Effector memory CD8-positive, alpha-beta T cell (primary cell): ENCODE measurements at regions not wholly inside any gene's neighbourhood (a gene's known extent, or its start where the extent isn't known, plus 50 kb on each side); places are given as distances from the start of the nearest gene placed in this dataset.
"Not testable (repeated sequence)": the region's sequence is repeated elsewhere in the genome, so short reads cannot be mapped to it uniquely, and the experiment has no call there.

Source experiments
- ATAC-seq: fragments of 150-1000 bp; cut with Tn5 transposase; replicated peaks from 2 replicates; pipeline ENCODE4 v1.10.0; 2021; ENCODE audit warnings: mild to moderate bottlenecking, moderate library complexity
- DNase-seq, 3 experiments: peaks; one replicate each; pipeline ENCODE4 v3.0.0; 2021
- H3K27ac Mint-ChIP-seq, 2 donors: one replicate each; pipeline ENCODE4 v1.8.0; 2022; ENCODE audit warnings: mild to moderate bottlenecking in 2 of 2, mixed read lengths in 2 of 2, moderate library complexity in 2 of 2
- H3K27me3 Mint-ChIP-seq, 2 donors: one replicate each; pipeline ENCODE4 v1.8.0; 2022; ENCODE audit warnings: mixed read lengths in 2 of 2
- H3K36me3 Mint-ChIP-seq: one replicate; pipeline ENCODE4 v1.8.0; 2022; ENCODE audit warnings: mild to moderate bottlenecking, moderate library complexity, mixed read lengths; ENCODE audit not compliant: insufficient read depth
- H3K4me1 Mint-ChIP-seq, 2 donors: one replicate each; pipeline ENCODE4 v1.8.0; 2022; ENCODE audit warnings: low read depth in 2 of 2, mixed read lengths in 2 of 2
- H3K4me3 Mint-ChIP-seq, 2 donors: one replicate each; pipeline ENCODE4 v1.8.0; 2022; ENCODE audit warnings: mild to moderate bottlenecking in 2 of 2, mixed read lengths in 2 of 2, moderate library complexity in 2 of 2
- H3K9me3 Mint-ChIP-seq, 2 donors: one replicate each; pipeline ENCODE4 v1.8.0; 2022; ENCODE audit warnings: mixed read lengths in 2 of 2

DNA sequence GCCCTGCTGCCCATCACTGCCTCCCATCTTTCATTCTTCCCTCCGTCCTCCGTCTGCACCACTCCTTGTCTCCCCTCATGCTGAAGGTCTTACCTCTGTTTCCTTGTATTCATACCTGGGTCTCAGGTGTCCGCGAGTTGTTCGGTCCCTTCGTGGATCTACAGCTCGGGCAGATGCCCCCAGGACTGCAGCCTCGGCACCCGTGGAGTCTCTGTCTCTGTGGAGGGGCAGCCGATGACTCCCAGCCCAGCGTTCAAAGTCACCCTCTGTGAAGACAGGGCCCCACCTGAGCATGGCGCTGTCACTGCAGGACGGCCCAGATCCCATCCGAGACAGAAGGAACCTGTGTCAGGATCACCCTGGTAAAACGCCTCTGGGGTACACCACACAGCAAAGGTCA, 480.0 kb upstream of the SALL3 start:
- H3K27me3 Mint-ChIP-seq, result no peaks in the 10 kb centered on the region
- no peak overlapping the region for H3K4me3 Mint-ChIP-seq
- H3K27ac Mint-ChIP-seq, result peak overlapping the region in 1 of 2 donors; percentile 19
- no peaks in the 10 kb centered on the region for H3K4me1 Mint-ChIP-seq
- no peaks in the 10 kb centered on the region for H3K36me3 Mint-ChIP-seq
- DNase-seq, result no peak
- no peaks in the 10 kb centered on the region for H3K9me3 Mint-ChIP-seq
- no peak for ATAC-seq

DNA sequence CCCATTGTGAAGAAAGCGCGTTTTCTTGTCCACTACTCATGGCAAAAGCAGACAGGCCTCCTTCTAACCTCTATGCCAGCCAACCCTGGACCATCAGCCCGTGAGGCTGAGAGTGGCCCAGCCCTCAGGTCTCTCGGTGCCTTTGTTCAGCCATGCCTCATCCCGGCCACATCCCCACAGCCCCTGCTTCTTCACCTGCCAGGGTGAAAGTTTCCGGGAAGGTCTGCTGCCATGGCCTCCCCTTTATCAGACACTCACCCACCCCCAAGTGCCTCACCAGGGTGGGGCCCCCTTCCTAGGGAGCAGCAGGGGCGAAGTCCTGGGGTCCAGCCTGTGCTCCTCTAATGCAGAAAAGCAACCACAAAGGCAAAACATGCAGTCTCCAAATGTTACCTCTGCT, 478.4 kb upstream of the SALL3 start:
- peaks cover 0 to 1% of the 10 kb centered on the region in 2 donors for H3K27me3 Mint-ChIP-seq
- no peak overlapping the region for H3K4me3 Mint-ChIP-seq
- H3K4me1 Mint-ChIP-seq, result no peaks in the 10 kb centered on the region
- ATAC-seq (no peak), DNase-seq (no peak)
- H3K36me3 Mint-ChIP-seq, result no peaks in the 10 kb centered on the region
- H3K27ac Mint-ChIP-seq, result no peak overlapping the region
- H3K9me3 Mint-ChIP-seq, result no peaks in the 10 kb centered on the region

DNA sequence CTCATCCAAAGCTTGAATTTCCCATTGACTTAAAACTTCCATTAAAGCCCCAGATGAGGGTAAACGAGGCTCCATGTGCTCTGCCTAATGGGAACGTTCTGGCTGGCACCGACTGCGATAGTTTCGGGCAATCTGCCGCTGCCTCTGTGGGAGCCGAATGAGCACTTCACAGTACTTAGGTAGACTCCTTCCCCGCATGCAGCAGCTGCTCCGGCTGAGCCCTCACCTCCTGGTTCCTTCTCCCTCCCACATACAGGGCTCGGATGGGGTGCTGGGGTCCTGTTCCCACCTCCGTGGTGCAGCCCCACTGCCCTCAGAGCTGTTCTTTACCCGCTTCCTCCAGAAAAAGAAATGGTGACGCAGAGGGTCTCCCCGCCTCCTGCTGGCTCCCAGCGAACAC, 476.5 kb upstream of the SALL3 start:
- ATAC-seq (no peak), DNase-seq (no peak)
- H3K27me3 Mint-ChIP-seq, result peaks cover 0 to 7% of the 10 kb centered on the region in 2 donors
- H3K36me3 Mint-ChIP-seq, result no peaks in the 10 kb centered on the region
- H3K4me1 Mint-ChIP-seq, result no peaks in the 10 kb centered on the region
- no peak overlapping the region for H3K4me3 Mint-ChIP-seq
- H3K27ac Mint-ChIP-seq, result no peak overlapping the region
- H3K9me3 Mint-ChIP-seq, result no peaks in the 10 kb centered on the region

DNA sequence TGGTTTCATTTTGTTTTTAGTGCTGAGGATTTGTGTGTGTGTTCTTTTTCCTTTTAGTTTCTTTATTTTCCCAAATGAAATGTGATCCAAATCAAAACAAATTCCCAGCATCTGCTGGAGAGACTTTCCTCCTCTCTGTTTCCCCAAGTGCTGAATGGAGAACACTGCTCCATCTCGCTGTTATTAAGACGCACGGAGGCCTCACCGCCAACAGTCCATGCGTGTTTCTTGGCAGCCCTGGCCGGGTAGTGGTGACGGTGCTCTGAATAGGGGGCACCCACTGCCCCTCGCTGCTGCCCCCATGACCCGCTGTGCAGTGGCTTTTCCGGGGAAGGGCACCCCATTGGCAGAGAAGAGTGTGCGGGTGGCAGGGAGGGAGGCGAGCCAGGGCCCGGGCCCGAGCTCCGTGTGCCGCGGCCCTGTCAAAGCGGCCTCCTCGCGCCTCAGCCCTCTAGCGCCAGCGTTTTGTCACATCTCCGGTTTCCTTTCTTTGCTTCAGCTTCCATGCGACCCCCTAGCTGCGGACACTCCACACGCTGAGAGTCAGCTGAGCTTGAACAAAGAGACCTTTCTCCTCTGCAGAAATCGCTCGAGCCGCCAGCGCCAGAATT, 473.7 kb upstream of the SALL3 start:
- Mint-ChIP-seq H3K4me3 (no peak overlapping the region), H3K27me3 (peaks cover 0 to 7% of the 10 kb centered on the region in 2 donors), H3K36me3 (no peaks in the 10 kb centered on the region), H3K4me1 (no peaks in the 10 kb centered on the region), H3K27ac (no peak overlapping the region), H3K9me3 (no peaks in the 10 kb centered on the region)
- ATAC-seq (no peak), DNase-seq (no peak)

DNA sequence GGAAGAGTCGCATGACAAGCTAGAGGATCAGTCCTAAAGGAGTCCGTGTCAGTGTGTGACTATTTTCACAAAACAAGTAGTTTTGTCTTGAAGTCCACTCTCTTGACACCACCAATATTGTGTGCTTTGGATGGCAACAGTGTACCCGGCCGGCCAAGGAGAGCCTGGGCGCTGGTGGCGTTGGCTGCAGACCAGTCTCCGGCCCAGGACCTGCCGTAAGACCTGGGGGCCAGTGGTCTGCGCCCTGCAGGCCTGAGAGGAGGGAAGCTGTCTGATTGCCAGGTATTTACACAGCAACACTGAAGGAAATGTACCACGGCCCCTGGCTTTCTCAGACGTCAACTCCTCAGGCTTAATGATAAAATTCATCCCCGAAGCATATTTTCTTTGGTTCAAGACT, 472.4 kb upstream of the SALL3 start:
- H3K36me3 Mint-ChIP-seq, result no peaks in the 10 kb centered on the region
- no peaks in the 10 kb centered on the region for H3K9me3 Mint-ChIP-seq
- H3K4me3 Mint-ChIP-seq, result no peak overlapping the region
- H3K27ac Mint-ChIP-seq, result no peak overlapping the region
- peaks cover 0 to 7% of the 10 kb centered on the region in 2 donors for H3K27me3 Mint-ChIP-seq
- DNase-seq (no peak), ATAC-seq (no peak)
- no peaks in the 10 kb centered on the region for H3K4me1 Mint-ChIP-seq

DNA sequence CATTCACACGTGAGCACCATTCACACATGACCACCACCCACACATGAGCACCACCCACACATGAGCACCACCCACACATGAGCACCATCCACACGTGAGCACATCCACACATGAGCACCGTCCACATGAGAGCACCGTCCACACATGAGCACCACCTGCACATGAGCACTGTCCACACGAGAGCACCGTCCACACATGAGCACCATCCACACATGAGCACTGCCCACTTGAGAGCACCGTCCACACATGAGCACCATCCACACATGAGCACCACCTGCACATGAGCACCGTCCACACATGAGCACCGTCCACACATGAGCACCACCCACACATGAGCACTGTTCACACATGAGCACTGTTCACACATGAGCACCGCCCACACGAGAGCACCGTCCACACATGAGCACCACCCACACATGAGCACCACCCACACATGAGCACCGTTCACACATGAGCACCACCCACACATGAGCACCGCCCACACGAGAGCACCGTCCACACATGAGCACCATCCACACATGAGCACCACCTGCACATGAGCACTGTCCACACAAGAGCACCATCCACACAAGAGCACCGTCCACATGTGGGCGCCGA, 471.3 kb upstream of the SALL3 start:
- not testable (repeated sequence) for H3K27ac Mint-ChIP-seq, ATAC-seq

DNA sequence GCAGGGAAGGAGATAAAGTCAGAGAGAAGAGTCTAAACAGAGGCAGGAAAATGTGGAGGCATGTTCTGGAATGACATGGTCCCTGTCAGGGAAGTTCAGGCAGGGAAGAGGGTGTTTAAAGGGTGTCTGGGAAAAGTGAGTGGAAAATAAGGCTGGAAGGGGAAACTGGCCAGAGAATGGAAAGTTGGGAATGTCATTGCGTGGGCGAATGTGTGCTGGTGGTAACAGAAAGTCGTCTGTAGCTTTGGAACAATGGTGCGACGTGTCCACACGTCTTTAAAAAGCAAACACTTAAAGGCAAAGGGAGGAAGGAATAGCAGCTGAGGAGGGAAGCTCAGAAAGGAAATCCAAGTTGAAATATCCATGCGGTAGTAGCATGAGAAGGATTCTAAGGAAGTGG, 469.5 kb upstream of the SALL3 start:
- H3K27me3 Mint-ChIP-seq, result peaks cover 0 to 7% of the 10 kb centered on the region in 2 donors
- H3K36me3 Mint-ChIP-seq, result no peaks in the 10 kb centered on the region
- H3K9me3 Mint-ChIP-seq, result no peaks in the 10 kb centered on the region
- no peak overlapping the region for H3K4me3 Mint-ChIP-seq
- DNase-seq, result no peak
- H3K27ac Mint-ChIP-seq, result no peak overlapping the region
- no peaks in the 10 kb centered on the region for H3K4me1 Mint-ChIP-seq
- no peak for ATAC-seq

More for the DNA sequence above, 471.3 kb upstream of the SALL3 start:
- not testable (repeated sequence) for H3K4me1 Mint-ChIP-seq, H3K36me3 Mint-ChIP-seq, H3K9me3 Mint-ChIP-seq, H3K27me3 Mint-ChIP-seq, DNase-seq, H3K4me3 Mint-ChIP-seq

DNA sequence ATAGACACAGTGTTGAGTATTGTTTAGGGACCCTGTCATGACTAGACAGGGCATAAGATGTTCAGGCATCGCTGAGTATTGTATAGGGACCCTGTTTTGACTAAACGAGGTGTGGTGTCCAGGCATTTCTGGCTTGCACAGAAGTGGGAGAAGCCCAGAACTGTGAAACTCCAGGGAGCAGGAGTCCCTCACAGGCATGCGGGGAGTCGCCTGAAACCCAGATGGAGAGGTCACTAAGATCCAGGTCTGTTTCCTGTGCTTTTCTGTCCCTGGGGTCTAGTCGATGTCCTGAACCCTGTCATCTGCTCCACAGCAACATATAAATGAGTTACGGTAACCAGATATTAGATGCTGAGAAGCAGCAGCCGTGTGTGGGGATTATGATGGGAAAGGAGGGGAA, 469.0 kb upstream of the SALL3 start:
- Mint-ChIP-seq H3K4me3 (no peak overlapping the region), H3K9me3 (no peaks in the 10 kb centered on the region), H3K27ac (no peak overlapping the region), H3K4me1 (no peaks in the 10 kb centered on the region), H3K27me3 (peaks cover 0 to 7% of the 10 kb centered on the region in 2 donors), H3K36me3 (no peaks in the 10 kb centered on the region)
- ATAC-seq (no peak), DNase-seq (no peak)

DNA sequence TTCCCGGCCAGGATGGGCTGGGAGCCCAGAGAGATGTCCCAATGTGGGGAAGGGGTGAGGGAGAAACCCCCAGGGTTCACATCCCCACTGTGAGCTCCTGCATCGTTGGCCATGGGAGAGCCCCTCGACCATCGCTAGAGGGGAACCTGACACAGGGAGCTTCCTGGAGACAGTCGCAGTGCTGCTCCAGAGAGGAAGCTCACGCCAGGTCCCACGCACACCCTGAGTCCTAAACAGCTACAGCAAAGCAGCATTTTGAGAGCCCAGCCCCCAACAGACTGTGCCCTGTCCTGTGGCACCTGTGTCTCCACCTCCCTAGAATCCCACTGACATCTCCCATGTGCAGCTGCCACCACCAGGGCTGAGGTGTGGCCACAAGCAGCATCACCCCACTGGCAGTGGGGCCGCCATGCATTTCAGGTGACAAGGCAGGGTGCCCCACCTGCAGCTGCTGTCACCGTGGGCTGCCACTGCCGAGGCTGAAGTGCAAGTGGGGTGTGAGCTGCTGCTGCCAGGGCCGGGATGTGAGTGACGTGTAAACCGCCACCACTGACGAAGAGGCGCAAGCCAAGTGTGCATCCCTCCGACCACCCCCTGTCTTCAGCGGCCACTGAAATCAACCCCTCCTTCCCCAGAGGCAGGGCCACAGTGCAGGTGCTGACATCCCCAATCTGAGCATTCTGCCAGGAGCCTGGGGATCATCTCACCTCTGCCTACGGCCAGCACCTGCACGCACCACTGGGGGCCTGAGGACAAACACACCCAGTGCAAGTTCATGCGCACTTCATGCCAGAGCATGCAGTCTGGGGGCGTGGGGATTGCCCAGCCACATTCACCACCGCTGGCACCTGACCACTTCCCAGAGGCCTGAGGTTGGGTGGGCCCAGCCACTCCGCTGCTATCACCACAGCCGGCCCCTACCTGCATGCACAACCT, 467.7 kb upstream of the SALL3 start:
- H3K27me3 Mint-ChIP-seq, result no peaks in the 10 kb centered on the region
- no peaks in the 10 kb centered on the region for H3K36me3 Mint-ChIP-seq
- H3K4me3 Mint-ChIP-seq, result no peak overlapping the region
- no peaks in the 10 kb centered on the region for H3K4me1 Mint-ChIP-seq
- H3K9me3 Mint-ChIP-seq, result no peaks in the 10 kb centered on the region
- no peak overlapping the region for H3K27ac Mint-ChIP-seq
- ATAC-seq, result no peak
- no peak for DNase-seq

DNA sequence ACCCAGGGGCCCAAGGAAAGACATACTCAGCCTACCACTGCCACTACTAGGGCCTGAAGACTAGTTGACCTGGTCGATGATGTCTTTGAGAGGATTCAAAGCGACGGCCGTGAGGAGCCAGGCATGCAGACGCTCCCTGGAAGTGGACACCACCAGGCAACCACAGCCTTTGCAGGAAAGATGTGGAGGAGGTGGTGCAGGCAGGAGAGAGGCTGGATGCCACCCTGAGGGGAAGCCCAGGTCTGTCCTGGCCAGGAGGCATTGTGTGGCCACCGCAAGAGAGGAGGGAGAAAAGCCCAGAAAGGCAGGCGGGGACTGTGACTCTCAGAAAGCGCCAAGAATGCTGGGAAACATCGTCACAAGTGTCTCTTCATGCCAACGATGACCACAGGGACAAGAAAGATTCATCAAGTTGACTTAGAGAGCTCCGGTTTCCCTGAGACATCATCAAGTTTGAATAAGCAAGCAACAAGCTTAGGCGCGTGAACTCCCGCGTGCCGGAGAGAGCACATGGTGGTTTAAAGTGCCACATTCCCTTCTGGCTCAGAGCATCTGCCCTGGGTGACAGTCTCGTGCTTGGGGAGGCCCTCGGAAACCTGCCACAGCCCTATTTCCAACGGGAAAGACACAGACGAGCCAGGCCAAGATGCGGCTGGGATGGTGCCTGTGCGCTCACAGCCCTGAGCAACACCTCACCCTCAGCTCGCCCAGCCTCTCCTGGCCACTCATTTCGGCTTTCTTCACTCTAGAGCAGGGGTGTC, 464.5 kb upstream of the SALL3 start:
- Mint-ChIP-seq H3K9me3 (peaks cover 0 to 3% of the 10 kb centered on the region in 2 donors), H3K4me1 (no peaks in the 10 kb centered on the region), H3K4me3 (no peak overlapping the region), H3K27ac (no peak overlapping the region), H3K36me3 (no peaks in the 10 kb centered on the region), H3K27me3 (no peaks in the 10 kb centered on the region)
- DNase-seq (no peak), ATAC-seq (no peak)

DNA sequence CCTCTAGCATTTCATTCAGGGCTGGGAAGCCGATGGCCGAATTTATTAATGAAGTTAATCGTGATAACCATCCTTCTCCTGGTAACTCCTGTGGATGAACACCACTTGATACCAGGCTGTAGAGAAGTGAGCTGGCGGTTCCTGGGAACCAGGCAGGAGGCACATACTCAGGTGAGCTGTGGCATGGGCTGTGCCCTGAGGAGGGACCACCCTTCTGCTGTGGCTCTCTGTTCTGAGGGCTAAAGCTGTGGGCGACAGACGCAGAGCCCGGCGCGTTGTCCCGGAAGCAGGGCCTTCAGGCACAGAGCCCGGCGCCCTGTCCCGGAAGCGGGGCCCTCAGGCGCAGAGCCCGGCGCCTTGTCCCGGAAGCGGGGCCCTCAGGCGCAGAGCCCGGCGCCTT, 462.3 kb upstream of the SALL3 start:
- ATAC-seq (no peak), DNase-seq (no peak)
- Mint-ChIP-seq H3K9me3 (peaks cover 0 to 3% of the 10 kb centered on the region in 2 donors), H3K4me1 (no peaks in the 10 kb centered on the region), H3K36me3 (no peaks in the 10 kb centered on the region), H3K27ac (no peak overlapping the region), H3K4me3 (no peak overlapping the region), H3K27me3 (peaks cover 0 to 12% of the 10 kb centered on the region in 2 donors)

DNA sequence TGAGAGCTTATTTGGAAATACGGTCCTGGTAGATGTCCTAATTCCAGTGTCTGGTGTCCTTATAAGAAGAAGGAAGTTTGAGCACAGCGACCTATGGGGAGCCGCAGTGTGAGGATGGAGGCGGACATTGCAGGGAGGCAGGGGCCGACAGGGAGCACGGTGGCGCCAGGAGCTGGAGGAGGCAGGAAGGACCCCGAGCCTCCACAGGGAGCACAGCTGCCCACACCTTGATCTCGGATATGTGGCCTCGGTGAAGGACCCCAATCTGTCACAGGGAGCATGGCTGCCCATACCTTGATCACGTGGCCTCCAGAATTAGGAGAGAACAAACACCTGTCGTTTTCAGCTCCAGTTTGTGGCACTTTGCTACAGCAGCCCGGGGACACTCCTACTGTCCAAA, 461.6 kb upstream of the SALL3 start:
- Mint-ChIP-seq H3K4me1 (no peaks in the 10 kb centered on the region), H3K9me3 (peaks cover 0 to 3% of the 10 kb centered on the region in 2 donors), H3K4me3 (no peak overlapping the region), H3K27ac (no peak overlapping the region), H3K36me3 (no peaks in the 10 kb centered on the region), H3K27me3 (peaks cover 2 to 14% of the 10 kb centered on the region in 2 donors)
- DNase-seq, result no peak
- no peak for ATAC-seq

DNA sequence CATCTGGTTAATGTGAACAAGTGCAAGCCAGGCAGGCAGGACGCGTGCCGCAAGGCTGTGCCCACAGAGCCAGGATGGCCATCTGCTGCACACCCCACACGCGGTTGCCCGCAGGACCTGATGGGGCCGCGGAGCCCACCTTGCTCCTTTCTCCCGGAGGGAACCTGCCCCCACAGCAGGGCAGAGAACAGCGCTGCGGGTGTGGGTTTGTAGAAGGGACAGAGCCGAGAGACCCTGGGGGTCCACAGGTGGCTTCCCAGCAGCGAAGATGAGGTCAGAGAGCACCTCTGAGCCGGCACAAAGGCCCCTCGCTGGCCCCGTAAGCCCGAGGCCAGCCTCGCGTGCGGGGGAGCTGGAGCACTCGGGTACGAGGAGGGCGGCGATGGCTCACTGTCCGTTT, 460.8 kb upstream of the SALL3 start:
- no peaks in the 10 kb centered on the region for H3K4me1 Mint-ChIP-seq
- H3K27ac Mint-ChIP-seq, result no peak overlapping the region
- no peaks in the 10 kb centered on the region for H3K36me3 Mint-ChIP-seq
- H3K9me3 Mint-ChIP-seq, result peaks cover 0 to 3% of the 10 kb centered on the region in 2 donors
- DNase-seq (no peak), ATAC-seq (no peak)
- peaks cover 8 to 19% of the 10 kb centered on the region in 2 donors for H3K27me3 Mint-ChIP-seq
- H3K4me3 Mint-ChIP-seq, result no peak overlapping the region
